ENCODE measurements at regions not wholly inside any gene's neighbourhood (a gene's known extent, or its start where the extent isn't known, plus 50 kb on each side); places are given as distances from the start of the nearest gene placed in this dataset.

DNA sequence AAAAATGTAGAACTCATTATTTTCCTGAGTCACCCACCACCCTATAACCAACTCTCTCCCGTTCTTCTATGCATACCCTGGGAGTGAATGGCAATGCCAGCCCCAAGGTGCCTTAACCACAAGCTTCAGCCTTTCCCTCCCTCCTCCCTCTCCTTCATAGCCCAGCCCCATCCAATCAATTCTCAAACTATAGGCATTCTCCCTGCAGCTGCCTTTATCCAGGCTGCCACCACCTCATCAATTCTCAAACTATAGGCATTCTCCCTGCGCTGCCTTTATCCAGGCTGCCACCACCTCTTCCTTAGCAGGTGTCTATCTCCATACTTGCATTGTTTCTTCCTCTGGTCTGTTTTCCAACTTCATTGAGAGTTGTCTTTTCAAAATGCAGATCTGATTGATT is 77.1 kb downstream of the PLEKHG1 start:
- POLR2A ChIA-PET = no interaction called here
- ATAC-seq = no peak
- intact Hi-C loops (cut with micrococcal nuclease; ENCODE audit: unreplicated experiment) = no loop called here

More for the DNA sequence above, 77.1 kb downstream of the PLEKHG1 start:
- Histone ChIP-seq H3K4me3 (no peak overlapping the region), H3K27me3 (replicated peaks in 1 of 2; ENCODE audit: control insufficient read depth in 2 of 2, insufficient read depth in 2 of 2, low read length in 1 of 2) (no peaks in the 10 kb centered on the region; a peak in 1 of 4 replicates), H3K36me3 (ENCODE audit: control insufficient read depth in 2 of 2, insufficient read depth in 2 of 2, low read length in 1 of 2) (no peaks in the 10 kb centered on the region), H3K79me2 (ENCODE audit: control insufficient read depth, insufficient read depth, low read length) (no peaks in the 10 kb centered on the region), H3K27ac (ENCODE audit: control insufficient read depth, insufficient read depth) (no peak overlapping the region), H3K4me2 (ENCODE audit: control insufficient read depth, insufficient read depth) (no peak overlapping the region), H3K4me1 (ENCODE audit: control insufficient read depth, insufficient read depth, low read length) (no peaks in the 10 kb centered on the region), H2AFZ (ENCODE audit: control insufficient read depth, low read depth, low read length) (no peak overlapping the region), H3K9me3 (replicated peaks; ENCODE audit: control insufficient read depth, insufficient read depth, low read length) (no peaks in the 10 kb centered on the region), H3K9ac (ENCODE audit: control insufficient read depth, insufficient read depth, low read length) (no peak overlapping the region), H4K20me1 (ENCODE audit: control insufficient read depth, insufficient read depth) (no peaks in the 10 kb centered on the region)
- 69% methylated on average over 2 of the region's 2 CpGs for WGBS (ENCODE audit: insufficient coverage, insufficient replicate concordance, low lambda C conversion rate, missing lambda C conversion rate)
- ChIA-PET SMC1A (ENCODE audit: uncharacterized antibody, unreplicated experiment) (no interaction called here), CTCF (interaction anchor here (1.3 kb wide), 1 partner anchor 11 kb away, joined by 3 read pairs; no protein-coding TSS in a partner anchor), RAD21 (ENCODE audit: unreplicated experiment) (no interaction called here)
- in situ Hi-C loops (cut with MboI) = no loop called here
- no peak for FAIRE-seq
- BruUV-seq (replicated peaks) = no TSS peak
- TF ChIP-seq, protein P1, sequence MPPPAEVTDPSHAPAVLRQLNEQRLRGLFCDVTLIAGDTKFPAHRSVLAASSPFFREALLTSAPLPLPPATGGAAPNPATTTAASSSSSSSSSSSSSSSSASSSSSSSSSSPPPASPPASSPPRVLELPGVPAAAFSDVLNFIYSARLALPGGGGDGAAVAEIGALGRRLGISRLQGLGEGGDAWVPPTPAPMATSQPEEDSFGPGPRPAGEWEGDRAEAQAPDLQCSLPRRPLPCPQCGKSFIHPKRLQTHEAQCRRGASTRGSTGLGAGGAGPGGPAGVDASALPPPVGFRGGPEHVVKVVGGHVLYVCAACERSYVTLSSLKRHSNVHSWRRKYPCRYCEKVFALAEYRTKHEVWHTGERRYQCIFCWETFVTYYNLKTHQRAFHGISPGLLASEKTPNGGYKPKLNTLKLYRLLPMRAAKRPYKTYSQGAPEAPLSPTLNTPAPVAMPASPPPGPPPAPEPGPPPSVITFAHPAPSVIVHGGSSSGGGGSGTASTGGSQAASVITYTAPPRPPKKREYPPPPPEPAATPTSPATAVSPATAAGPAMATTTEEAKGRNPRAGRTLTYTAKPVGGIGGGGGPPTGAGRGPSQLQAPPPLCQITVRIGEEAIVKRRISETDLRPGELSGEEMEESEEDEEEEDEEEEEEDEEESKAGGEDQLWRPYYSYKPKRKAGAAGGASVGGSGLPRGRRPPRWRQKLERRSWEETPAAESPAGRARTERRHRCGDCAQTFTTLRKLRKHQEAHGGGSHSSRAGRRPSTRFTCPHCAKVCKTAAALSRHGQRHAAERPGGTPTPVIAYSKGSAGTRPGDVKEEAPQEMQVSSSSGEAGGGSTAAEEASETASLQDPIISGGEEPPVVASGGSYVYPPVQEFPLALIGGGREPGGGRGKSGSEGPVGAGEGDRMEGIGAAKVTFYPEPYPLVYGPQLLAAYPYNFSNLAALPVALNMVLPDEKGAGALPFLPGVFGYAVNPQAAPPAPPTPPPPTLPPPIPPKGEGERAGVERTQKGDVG (CRISPR knock-in tag; IDR thresholded peaks at IDR 0.05) = no peak
- TF ChIP-seq EP300 (IDR thresholded peaks at IDR 0.05; ENCODE audit: borderline replicate concordance in 1 of 2, control insufficient read depth in 1 of 2, low read depth in 2 of 2, low read length in 2 of 2) (no peak), HCFC1 (IDR thresholded peaks at IDR 0.05; ENCODE audit: low read length) (no peak), RUNX3 (IDR thresholded peaks at IDR 0.05; ENCODE audit: low read length) (no peak), ZNF384 (IDR thresholded peaks at IDR 0.05; ENCODE audit: borderline replicate concordance, low read depth, low read length) (no peak), CHD1 (IDR thresholded peaks at IDR 0.05; ENCODE audit: low read depth, low read length) (no peak), SIN3A (IDR thresholded peaks at IDR 0.05; ENCODE audit: low read depth, low read length) (no peak), ZNF622 (IDR thresholded peaks at IDR 0.05) (no peak), FOXM1 (IDR thresholded peaks at IDR 0.05; ENCODE audit: low read depth, low read length) (no peak), RB1 (IDR thresholded peaks at IDR 0.05; ENCODE audit: borderline replicate concordance) (no peak)
- TF ChIP-seq, protein P2, sequence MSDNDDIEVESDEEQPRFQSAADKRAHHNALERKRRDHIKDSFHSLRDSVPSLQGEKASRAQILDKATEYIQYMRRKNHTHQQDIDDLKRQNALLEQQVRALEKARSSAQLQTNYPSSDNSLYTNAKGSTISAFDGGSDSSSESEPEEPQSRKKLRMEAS (IDR thresholded peaks at IDR 0.05; ENCODE audit: low read depth, low read length) = no peak
- no peak for DNase-seq (ENCODE audit: low read depth, low spot score)

Measured in GM12878 (cell line).